Endodermal cell (in vitro differentiated cells): ENCODE measurements at regions not wholly inside any gene's neighbourhood (a gene's known extent, or its start where the extent isn't known, plus 50 kb on each side); places are given as distances from the start of the nearest gene placed in this dataset.

ENCODE experiments used
- DNase-seq: peaks from one replicate; pipeline ENCODE4 v3.0.0-alpha.2; 2017
- H3K27ac ChIP-seq: 2 replicates; pipeline ENCODE4 v1.5.1; 2013; ENCODE audit warnings: mild to moderate bottlenecking, low read depth, low read length, moderate library complexity
- H3K27me3 ChIP-seq: 2 replicates; pipeline ENCODE4 v1.6.1; 2013; ENCODE audit warnings: mild to moderate bottlenecking, low read length, moderate library complexity; ENCODE audit not compliant: insufficient read depth, control insufficient read depth, poor library complexity, severe bottlenecking
- H3K36me3 ChIP-seq: 2 replicates; pipeline ENCODE4 v1.7.0; 2013; ENCODE audit warnings: mild to moderate bottlenecking, low read length, moderate library complexity; ENCODE audit not compliant: control insufficient read depth, insufficient read depth
- H3K4me1 ChIP-seq: one replicate; pipeline ENCODE4 v1.7.0; 2013; ENCODE audit warnings: low read length; ENCODE audit not compliant: control insufficient read depth, insufficient read depth
- H3K4me3 ChIP-seq: 2 replicates; pipeline ENCODE4 v1.5.1; 2013; ENCODE audit warnings: mild to moderate bottlenecking, low read length, moderate library complexity
- H3K9ac ChIP-seq: 2 replicates; pipeline ENCODE4 v1.6.1; 2013; ENCODE audit warnings: mild to moderate bottlenecking, low read length, moderate library complexity; ENCODE audit not compliant: poor library complexity, severe bottlenecking; ENCODE audit errors: extremely low read depth
- H3K9me3 ChIP-seq: 2 replicates; pipeline ENCODE4 v1.6.1; 2013; ENCODE audit warnings: mild to moderate bottlenecking, low read length, moderate library complexity; ENCODE audit not compliant: control insufficient read depth
- H3K27ac Mint-ChIP-seq: 2 replicates; pipeline ENCODE4 v1.8.0; 2020; ENCODE audit warnings: mixed read lengths
- H3K27me3 Mint-ChIP-seq: 2 replicates; pipeline ENCODE4 v1.8.0; 2021; ENCODE audit warnings: mild to moderate bottlenecking, mixed read lengths; ENCODE audit not compliant: insufficient read depth
- H3K36me3 Mint-ChIP-seq: 2 replicates; pipeline ENCODE4 v1.8.0; 2020; ENCODE audit warnings: low read depth, mixed read lengths
- H3K4me1 Mint-ChIP-seq: 2 replicates; pipeline ENCODE4 v1.8.0; 2020; ENCODE audit warnings: mixed read lengths
- H3K4me3 Mint-ChIP-seq: 2 replicates; pipeline ENCODE4 v1.8.0; 2020; ENCODE audit warnings: mild to moderate bottlenecking, moderate library complexity, mixed read lengths
- H3K9me3 Mint-ChIP-seq: 2 replicates; pipeline ENCODE4 v1.8.0; 2020; ENCODE audit warnings: mild to moderate bottlenecking, mixed read lengths
- CTCF ChIP-seq: fragments of 200-600 bp; sonication (generic); conservative IDR thresholded peaks from 2 replicates; pipeline ENCODE4 v1.5.0; 2021; ENCODE audit warnings: antibody characterized with exemption, mild to moderate bottlenecking
- WGBS, 2 experiments: methylation state at CpG; one replicate each; pipeline versions ENCODE4 v1.1.5 to v1.1.7; 2013; ENCODE audit warnings: missing lambda C conversion rate in 2 of 2, mixed read lengths in 1 of 2; ENCODE audit not compliant: insufficient coverage in 1 of 2, insufficient read length in 1 of 2; 5-methylcytosine and 5-hydroxymethylcytosine counted together

GRCh38 chr11:130553306-130553705 lies 104.9 kb downstream of the ADAMTS15 start:
- 80 to 100% methylated on average over 1 of the region's 1 CpG for WGBS, 2 experiments
- no peak overlapping the region for H3K4me3 Mint-ChIP-seq
- no peaks in the 10 kb centered on the region for H3K36me3 Mint-ChIP-seq
- Histone ChIP-seq H3K4me3 (no peak overlapping the region), H3K9ac (no peak overlapping the region), H3K27ac (no peak overlapping the region), H3K9me3 (no peaks in the 10 kb centered on the region), H3K36me3 (no peaks in the 10 kb centered on the region), H3K27me3 (peaks cover 14% of the 10 kb centered on the region), H3K4me1 (peaks cover 4% of the 10 kb centered on the region)
- no peak for TF ChIP-seq CTCF
- H3K4me1 Mint-ChIP-seq, result peaks cover 11% of the 10 kb centered on the region
- no peak for DNase-seq
- peaks cover 12% of the 10 kb centered on the region for H3K27me3 Mint-ChIP-seq
- H3K9me3 Mint-ChIP-seq, result no peaks in the 10 kb centered on the region
- no peak overlapping the region for H3K27ac Mint-ChIP-seq

GRCh38 chr11:130554241-130555055 lies 106.0 kb downstream of the ADAMTS15 start:
- no peak overlapping the region for H3K27ac ChIP-seq
- no peaks in the 10 kb centered on the region for H3K9me3 ChIP-seq
- DNase-seq, result no peak
- Mint-ChIP-seq H3K9me3 (no peaks in the 10 kb centered on the region), H3K4me1 (peaks cover 11% of the 10 kb centered on the region), H3K36me3 (no peaks in the 10 kb centered on the region), H3K27me3 (peaks cover 11% of the 10 kb centered on the region), H3K27ac (no peak overlapping the region), H3K4me3 (no peak overlapping the region)
- 94 to 98% methylated on average over 4 to 8 of the region's 8 CpGs for WGBS, 2 experiments
- H3K9ac ChIP-seq, result no peak overlapping the region
- H3K4me3 ChIP-seq, result no peak overlapping the region
- peaks cover 8% of the 10 kb centered on the region for H3K27me3 ChIP-seq
- no peaks in the 10 kb centered on the region for H3K36me3 ChIP-seq
- H3K4me1 ChIP-seq, result peaks cover 4% of the 10 kb centered on the region
- TF ChIP-seq CTCF, result no peak

- H3K9ac ChIP-seq, result no peak overlapping the region
- Mint-ChIP-seq H3K27ac (no peak overlapping the region), H3K9me3 (no peaks in the 10 kb centered on the region), H3K4me3 (no peak overlapping the region), H3K36me3 (no peaks in the 10 kb centered on the region), H3K4me1 (peaks cover 11% of the 10 kb centered on the region), H3K27me3 (peaks cover 11% of the 10 kb centered on the region)
- WGBS, 2 experiments, result 93% methylated on average over 4 to 6 of the region's 6 CpGs
- DNase-seq, result no peak
- H3K9me3 ChIP-seq, result no peaks in the 10 kb centered on the region
- no peaks in the 10 kb centered on the region for H3K36me3 ChIP-seq
- H3K4me3 ChIP-seq, result no peak overlapping the region
- TF ChIP-seq CTCF, result no peak
- peaks cover 8% of the 10 kb centered on the region for H3K27me3 ChIP-seq
- H3K27ac ChIP-seq, result no peak overlapping the region
- peaks cover 4% of the 10 kb centered on the region for H3K4me1 ChIP-seq
These were observed 106.9 kb downstream of the ADAMTS15 start for GRCh38 chr11:130555251-130555841.
